K562 (cell line): ENCODE measurements at regions not wholly inside any gene's neighbourhood (a gene's known extent, or its start where the extent isn't known, plus 50 kb on each side); places are given as distances from the start of the nearest gene placed in this dataset.

ENCODE experiments used
- ATAC-seq: fragments of 200-7000 bp; cut with Tn5 transposase; 3 replicates; pipeline ENCODE4 v1.9.1; 2020; ENCODE audit warnings: moderate library complexity
- BruUV-seq: library from RNA; stranded (reverse); fragments of 400-500 nt; replicated peaks from 2 replicates; lab custom pipeline; 2021; lab: Mats Ljungman, UMichigan
- CTCF ChIA-PET: fragments of 300-600 bp; formaldehyde crosslinking; extraction: SDS; loops from one replicate; lab custom pipeline; 2021; ENCODE audit warnings: low intra/inter-chr PET ratio; lab: Yijun Ruan, JAX
- POLR2A ChIA-PET: fragments of 300-600, 350-650 bp; sonication (Branson Sonifier 250); formaldehyde crosslinking; extraction: SDS; loops from one replicate; lab custom pipeline; 2021; ENCODE audit warnings: antibody characterized with exemption, inconsistent platforms; lab: Yijun Ruan, JAX
- DNase-seq, 4 experiments: peaks; one replicate each; pipeline versions ENCODE4 v3.0.0 to v3.0.0-alpha.2; 2011 to 2018; ENCODE audit warnings: low spot score in 3 of 4, mixed read lengths in 3 of 4; ENCODE audit errors: extremely low read depth in 1 of 4
- FAIRE-seq: peaks from 2 replicates; lab custom pipeline; 2011; peaks lifted over from hg19 to GRCh38; lab: Jason Lieb, UNC
- H2AFZ ChIP-seq: 2 replicates; pipeline ENCODE4 v1.6.0; 2011; ENCODE audit warnings: low read depth, low read length, control low read depth, inconsistent platforms
- H3K27ac ChIP-seq: fragments of 200-600 bp; 3 replicates; pipeline ENCODE4 v1.8.0; 2011; ENCODE audit warnings: low read depth, mild to moderate bottlenecking, control low read depth, inconsistent platforms, low read length, moderate library complexity, mixed read lengths; ENCODE audit errors: extremely low read depth
- H3K27me3 ChIP-seq, 2 experiments: fragments of 300-600 bp in 1 of 2; 2 replicates in 1 of 2; 3 replicates in 1 of 2; pipeline versions ENCODE4 v1.6.0 to v1.8.0; 2011; ENCODE audit warnings: inconsistent platforms in 2 of 2, low read length in 2 of 2, mild to moderate bottlenecking in 1 of 2, mixed read lengths in 1 of 2, moderate library complexity in 1 of 2; ENCODE audit not compliant: control insufficient read depth in 2 of 2, insufficient read depth in 2 of 2
- H3K36me3 ChIP-seq: fragments of 300-600 bp; 3 replicates; pipeline ENCODE4 v1.8.0; 2011; ENCODE audit warnings: mild to moderate bottlenecking, low read length, inconsistent platforms; ENCODE audit not compliant: control insufficient read depth, insufficient read depth
- H3K4me1 ChIP-seq, 2 experiments: fragments of 200-600 bp in 1 of 2; replicated peaks in 1 of 2; 2 replicates in 1 of 2; 3 replicates in 1 of 2; pipeline versions ENCODE4 v1.5.1 to v1.8.0; 2011; ENCODE audit warnings: inconsistent platforms in 2 of 2, low read length in 2 of 2, mild to moderate bottlenecking in 1 of 2, mixed read lengths in 1 of 2, moderate library complexity in 1 of 2; ENCODE audit not compliant: control insufficient read depth in 2 of 2, insufficient read depth in 2 of 2
- H3K4me2 ChIP-seq: 2 replicates; pipeline ENCODE4 v1.6.1; 2011; ENCODE audit warnings: low read length, control low read depth, inconsistent platforms, mixed read lengths; ENCODE audit not compliant: insufficient read depth
- H3K4me3 ChIP-seq: fragments of 200-600 bp; sonication (generic), shearing (Covaris generic); 2 replicates; pipeline ENCODE4 v1.5.1; 2016; ENCODE audit warnings: control low read depth, inconsistent platforms
- H3K79me2 ChIP-seq: fragments of 200-600 bp; 3 replicates; pipeline ENCODE4 v1.8.0; 2011; ENCODE audit warnings: low read length, inconsistent platforms; ENCODE audit not compliant: control insufficient read depth, insufficient read depth
- H3K9ac ChIP-seq, 2 experiments: 2 replicates each; pipeline versions ENCODE4 v1.6.0 to v1.6.1; 2011; ENCODE audit warnings: low read depth in 2 of 2, low read length in 2 of 2, control low read depth in 1 of 2, inconsistent platforms in 1 of 2, mild to moderate bottlenecking in 1 of 2, mixed read lengths in 1 of 2; ENCODE audit not compliant: insufficient read depth in 1 of 2
- H3K9me1 ChIP-seq: one replicate; pipeline ENCODE4 v1.6.0; 2011; ENCODE audit warnings: inconsistent platforms, mild to moderate bottlenecking, low read length, moderate library complexity; ENCODE audit not compliant: control insufficient read depth, insufficient read depth
- H3K9me3 ChIP-seq: replicated peaks from 2 replicates; pipeline ENCODE4 v1.5.1; 2011; ENCODE audit warnings: low read depth, low read length, inconsistent platforms; ENCODE audit not compliant: control insufficient read depth, insufficient read depth
- H4K20me1 ChIP-seq: replicated peaks from 2 replicates; pipeline ENCODE4 v1.6.1; 2011; ENCODE audit warnings: low read length, inconsistent platforms, mixed read lengths; ENCODE audit not compliant: control insufficient read depth, insufficient read depth
- MTF1 ChIP-seq: fragments of 250-450 bp; sonication (Bioruptor Pico); IDR thresholded peaks from 2 replicates; pipeline ENCODE4 v1.9.0; 2021; ENCODE audit warnings: moderate library complexity, mild to moderate bottlenecking, inconsistent platforms, borderline replicate concordance
- NFXL1 ChIP-seq: fragments of 450-650 bp; formaldehyde crosslinking; IDR thresholded peaks from 2 replicates; pipeline ENCODE4 v1.4.0; 2021; ENCODE audit warnings: mild to moderate bottlenecking
- POLR2H ChIP-seq: IDR thresholded peaks from 2 replicates; pipeline ENCODE4 v1.6.1; 2016; ENCODE audit warnings: missing genetic modification characterization, low read depth, mild to moderate bottlenecking, control low read depth, missing compliant biosample characterization, moderate library complexity
- RAD51 ChIP-seq: fragments of 450-650 bp; IDR thresholded peaks from 2 replicates; pipeline ENCODE4 v1.7.1; 2016; ENCODE audit warnings: low read depth, mild to moderate bottlenecking, borderline replicate concordance
- SNIP1 ChIP-seq: fragments of 450-650 bp; IDR thresholded peaks from 2 replicates; pipeline ENCODE4 v1.7.1; 2017; ENCODE audit warnings: low read depth, mild to moderate bottlenecking
- ZNF766 ChIP-seq: fragments of 200-800 bp; sonication (Bioruptor generic); conservative IDR thresholded peaks from 2 replicates; pipeline ENCODE4 v1.6.1; 2016; ENCODE audit warnings: missing genetic modification characterization, missing compliant biosample characterization
- WGBS: fragments of 100-300 bp; shearing (Covaris generic); methylation state at CpG from one replicate; pipeline ENCODE4 v1.1.6; 2016; ENCODE audit warnings: low coverage, mixed read lengths; ENCODE audit not compliant: insufficient coverage; ENCODE audit errors: missing lambda C conversion rate; 5-methylcytosine and 5-hydroxymethylcytosine counted together
- in situ Hi-C: fragments of 300-500 bp; cut with MboI; formaldehyde crosslinking; loops from 4 replicates; pipeline ENCODE4 v1.15.0; 2018; ENCODE audit warnings: inconsistent platforms, mixed read lengths
- intact Hi-C: fragments of 100-400 bp; cut with micrococcal nuclease; formaldehyde crosslinking; loops from 2 replicates; pipeline ENCODE4 v1.14.2; 2022
- TF ChIP-seq, protein P1 (sequence below): IDR thresholded peaks from 2 replicates; pipeline ENCODE4 v1.6.1; 2016; ENCODE audit warnings: missing genetic modification characterization, missing compliant biosample characterization
- TF ChIP-seq, protein P2 (sequence below): fragments of 450-650 bp; IDR thresholded peaks from 2 replicates; pipeline ENCODE4 v1.6.1; 2016; ENCODE audit warnings: mild to moderate bottlenecking, moderate library complexity
- TF ChIP-seq, protein P3 (sequence below): sonication (generic); formaldehyde crosslinking; IDR thresholded peaks from 2 replicates; pipeline ENCODE4 v1.8.0; 2022; ENCODE audit warnings: missing genetic modification reagents, mild to moderate bottlenecking, moderate library complexity, borderline replicate concordance

DNA sequence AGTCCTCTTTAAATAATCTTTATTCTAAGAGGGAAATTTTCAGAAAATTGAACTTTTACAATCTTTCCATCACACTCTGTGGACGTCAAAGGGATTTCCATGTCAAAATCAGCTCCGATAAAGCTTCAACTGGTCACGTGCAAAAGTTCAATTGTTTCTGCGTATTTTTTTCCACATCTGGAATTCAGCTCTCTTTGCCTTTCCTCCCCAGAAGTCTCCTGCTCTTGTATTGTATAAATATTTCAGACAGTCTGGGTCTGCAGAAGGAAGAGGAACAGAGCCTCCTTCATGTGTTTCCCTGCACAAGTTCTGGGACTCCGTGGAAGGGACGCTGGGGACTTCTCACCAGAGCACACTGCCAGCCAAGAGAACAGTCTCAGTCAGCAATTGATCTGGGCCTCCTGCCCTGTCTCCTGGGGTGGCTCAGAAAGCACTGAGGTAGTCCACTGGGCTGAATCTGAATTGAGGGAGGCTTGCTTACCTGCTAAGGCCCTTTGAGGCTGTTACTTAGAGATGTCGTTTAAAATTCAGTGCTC, 251.5 kb downstream of the TFCP2L1 start:
- H3K9ac ChIP-seq: no peak overlapping the region
- ATAC-seq: no peak
- TF ChIP-seq ZNF766 (CRISPR knock-in tag): no peak
- no peak for TF ChIP-seq MTF1 (CRISPR knock-in tag)
- no peak for TF ChIP-seq RAD51
- TF ChIP-seq, protein P1, sequence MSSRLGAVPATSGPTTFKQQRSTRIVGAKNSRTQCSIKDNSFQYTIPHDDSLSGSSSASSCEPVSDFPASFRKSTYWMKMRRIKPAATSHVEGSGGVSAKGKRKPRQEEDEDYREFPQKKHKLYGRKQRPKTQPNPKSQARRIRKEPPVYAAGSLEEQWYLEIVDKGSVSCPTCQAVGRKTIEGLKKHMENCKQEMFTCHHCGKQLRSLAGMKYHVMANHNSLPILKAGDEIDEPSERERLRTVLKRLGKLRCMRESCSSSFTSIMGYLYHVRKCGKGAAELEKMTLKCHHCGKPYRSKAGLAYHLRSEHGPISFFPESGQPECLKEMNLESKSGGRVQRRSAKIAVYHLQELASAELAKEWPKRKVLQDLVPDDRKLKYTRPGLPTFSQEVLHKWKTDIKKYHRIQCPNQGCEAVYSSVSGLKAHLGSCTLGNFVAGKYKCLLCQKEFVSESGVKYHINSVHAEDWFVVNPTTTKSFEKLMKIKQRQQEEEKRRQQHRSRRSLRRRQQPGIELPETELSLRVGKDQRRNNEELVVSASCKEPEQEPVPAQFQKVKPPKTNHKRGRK: no peak
- TF ChIP-seq SNIP1: no peak
- TF ChIP-seq, protein P2, sequence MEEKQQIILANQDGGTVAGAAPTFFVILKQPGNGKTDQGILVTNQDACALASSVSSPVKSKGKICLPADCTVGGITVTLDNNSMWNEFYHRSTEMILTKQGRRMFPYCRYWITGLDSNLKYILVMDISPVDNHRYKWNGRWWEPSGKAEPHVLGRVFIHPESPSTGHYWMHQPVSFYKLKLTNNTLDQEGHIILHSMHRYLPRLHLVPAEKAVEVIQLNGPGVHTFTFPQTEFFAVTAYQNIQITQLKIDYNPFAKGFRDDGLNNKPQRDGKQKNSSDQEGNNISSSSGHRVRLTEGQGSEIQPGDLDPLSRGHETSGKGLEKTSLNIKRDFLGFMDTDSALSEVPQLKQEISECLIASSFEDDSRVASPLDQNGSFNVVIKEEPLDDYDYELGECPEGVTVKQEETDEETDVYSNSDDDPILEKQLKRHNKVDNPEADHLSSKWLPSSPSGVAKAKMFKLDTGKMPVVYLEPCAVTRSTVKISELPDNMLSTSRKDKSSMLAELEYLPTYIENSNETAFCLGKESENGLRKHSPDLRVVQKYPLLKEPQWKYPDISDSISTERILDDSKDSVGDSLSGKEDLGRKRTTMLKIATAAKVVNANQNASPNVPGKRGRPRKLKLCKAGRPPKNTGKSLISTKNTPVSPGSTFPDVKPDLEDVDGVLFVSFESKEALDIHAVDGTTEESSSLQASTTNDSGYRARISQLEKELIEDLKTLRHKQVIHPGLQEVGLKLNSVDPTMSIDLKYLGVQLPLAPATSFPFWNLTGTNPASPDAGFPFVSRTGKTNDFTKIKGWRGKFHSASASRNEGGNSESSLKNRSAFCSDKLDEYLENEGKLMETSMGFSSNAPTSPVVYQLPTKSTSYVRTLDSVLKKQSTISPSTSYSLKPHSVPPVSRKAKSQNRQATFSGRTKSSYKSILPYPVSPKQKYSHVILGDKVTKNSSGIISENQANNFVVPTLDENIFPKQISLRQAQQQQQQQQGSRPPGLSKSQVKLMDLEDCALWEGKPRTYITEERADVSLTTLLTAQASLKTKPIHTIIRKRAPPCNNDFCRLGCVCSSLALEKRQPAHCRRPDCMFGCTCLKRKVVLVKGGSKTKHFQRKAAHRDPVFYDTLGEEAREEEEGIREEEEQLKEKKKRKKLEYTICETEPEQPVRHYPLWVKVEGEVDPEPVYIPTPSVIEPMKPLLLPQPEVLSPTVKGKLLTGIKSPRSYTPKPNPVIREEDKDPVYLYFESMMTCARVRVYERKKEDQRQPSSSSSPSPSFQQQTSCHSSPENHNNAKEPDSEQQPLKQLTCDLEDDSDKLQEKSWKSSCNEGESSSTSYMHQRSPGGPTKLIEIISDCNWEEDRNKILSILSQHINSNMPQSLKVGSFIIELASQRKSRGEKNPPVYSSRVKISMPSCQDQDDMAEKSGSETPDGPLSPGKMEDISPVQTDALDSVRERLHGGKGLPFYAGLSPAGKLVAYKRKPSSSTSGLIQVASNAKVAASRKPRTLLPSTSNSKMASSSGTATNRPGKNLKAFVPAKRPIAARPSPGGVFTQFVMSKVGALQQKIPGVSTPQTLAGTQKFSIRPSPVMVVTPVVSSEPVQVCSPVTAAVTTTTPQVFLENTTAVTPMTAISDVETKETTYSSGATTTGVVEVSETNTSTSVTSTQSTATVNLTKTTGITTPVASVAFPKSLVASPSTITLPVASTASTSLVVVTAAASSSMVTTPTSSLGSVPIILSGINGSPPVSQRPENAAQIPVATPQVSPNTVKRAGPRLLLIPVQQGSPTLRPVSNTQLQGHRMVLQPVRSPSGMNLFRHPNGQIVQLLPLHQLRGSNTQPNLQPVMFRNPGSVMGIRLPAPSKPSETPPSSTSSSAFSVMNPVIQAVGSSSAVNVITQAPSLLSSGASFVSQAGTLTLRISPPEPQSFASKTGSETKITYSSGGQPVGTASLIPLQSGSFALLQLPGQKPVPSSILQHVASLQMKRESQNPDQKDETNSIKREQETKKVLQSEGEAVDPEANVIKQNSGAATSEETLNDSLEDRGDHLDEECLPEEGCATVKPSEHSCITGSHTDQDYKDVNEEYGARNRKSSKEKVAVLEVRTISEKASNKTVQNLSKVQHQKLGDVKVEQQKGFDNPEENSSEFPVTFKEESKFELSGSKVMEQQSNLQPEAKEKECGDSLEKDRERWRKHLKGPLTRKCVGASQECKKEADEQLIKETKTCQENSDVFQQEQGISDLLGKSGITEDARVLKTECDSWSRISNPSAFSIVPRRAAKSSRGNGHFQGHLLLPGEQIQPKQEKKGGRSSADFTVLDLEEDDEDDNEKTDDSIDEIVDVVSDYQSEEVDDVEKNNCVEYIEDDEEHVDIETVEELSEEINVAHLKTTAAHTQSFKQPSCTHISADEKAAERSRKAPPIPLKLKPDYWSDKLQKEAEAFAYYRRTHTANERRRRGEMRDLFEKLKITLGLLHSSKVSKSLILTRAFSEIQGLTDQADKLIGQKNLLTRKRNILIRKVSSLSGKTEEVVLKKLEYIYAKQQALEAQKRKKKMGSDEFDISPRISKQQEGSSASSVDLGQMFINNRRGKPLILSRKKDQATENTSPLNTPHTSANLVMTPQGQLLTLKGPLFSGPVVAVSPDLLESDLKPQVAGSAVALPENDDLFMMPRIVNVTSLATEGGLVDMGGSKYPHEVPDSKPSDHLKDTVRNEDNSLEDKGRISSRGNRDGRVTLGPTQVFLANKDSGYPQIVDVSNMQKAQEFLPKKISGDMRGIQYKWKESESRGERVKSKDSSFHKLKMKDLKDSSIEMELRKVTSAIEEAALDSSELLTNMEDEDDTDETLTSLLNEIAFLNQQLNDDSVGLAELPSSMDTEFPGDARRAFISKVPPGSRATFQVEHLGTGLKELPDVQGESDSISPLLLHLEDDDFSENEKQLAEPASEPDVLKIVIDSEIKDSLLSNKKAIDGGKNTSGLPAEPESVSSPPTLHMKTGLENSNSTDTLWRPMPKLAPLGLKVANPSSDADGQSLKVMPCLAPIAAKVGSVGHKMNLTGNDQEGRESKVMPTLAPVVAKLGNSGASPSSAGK: no peak
- TF ChIP-seq NFXL1 (CRISPR knock-in tag): no peak
- TF ChIP-seq, protein P3, sequence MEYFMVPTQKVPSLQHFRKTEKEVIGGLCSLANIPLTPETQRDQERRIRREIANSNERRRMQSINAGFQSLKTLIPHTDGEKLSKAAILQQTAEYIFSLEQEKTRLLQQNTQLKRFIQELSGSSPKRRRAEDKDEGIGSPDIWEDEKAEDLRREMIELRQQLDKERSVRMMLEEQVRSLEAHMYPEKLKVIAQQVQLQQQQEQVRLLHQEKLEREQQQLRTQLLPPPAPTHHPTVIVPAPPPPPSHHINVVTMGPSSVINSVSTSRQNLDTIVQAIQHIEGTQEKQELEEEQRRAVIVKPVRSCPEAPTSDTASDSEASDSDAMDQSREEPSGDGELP: no peak
- TF ChIP-seq POLR2H (tag): no peak

More for the DNA sequence above, 251.5 kb downstream of the TFCP2L1 start:
- Histone ChIP-seq H3K9me1 (peaks cover 2% of the 10 kb centered on the region), H3K27me3 (peaks cover 16 to 55% of the 10 kb centered on the region in 2 experiments; a peak in 4 of 5 replicates), H3K36me3 (no peaks in the 10 kb centered on the region), H3K4me1 (no peaks in the 10 kb centered on the region), H3K27ac (no peak overlapping the region), H3K79me2 (no peaks in the 10 kb centered on the region), H2AFZ (no peak overlapping the region), H3K4me2 (no peak overlapping the region), H3K4me3 (no peak overlapping the region), H3K9me3 (no peaks in the 10 kb centered on the region), H4K20me1 (0 out of 2 replicates have a peak, but pooled peaks cover 8% of the 10 kb centered on the region)
- in situ Hi-C loops: no loop called here
- CTCF ChIA-PET: no interaction called here
- POLR2A ChIA-PET: no interaction called here
- DNase-seq: no peak
- intact Hi-C loops: no loop called here
- no peak for FAIRE-seq
- BruUV-seq: no TSS peak
- WGBS: under 1% methylated on average over 7 of the region's 7 CpGs
